ENCODE measurements at regions not wholly inside any gene's neighbourhood (a gene's known extent, or its start where the extent isn't known, plus 50 kb on each side); places are given as distances from the start of the nearest gene placed in this dataset.

GRCh38 chr2:23021311-23022120, 363.5 kb upstream of the KLHL29 start:
- TF ChIP-seq TAF1 (IDR thresholded peaks at IDR 0.05; ENCODE audit: borderline replicate concordance, insufficient read depth, low read length): no peak
- TF ChIP-seq FOXP2 (optimal IDR thresholded peaks at IDR 0.05; ENCODE audit: borderline replicate concordance, extremely low read depth, extremely low read length, insufficient read depth): no peak
- no peak for TF ChIP-seq POLR2AphosphoS5 (IDR thresholded peaks at IDR 0.05; ENCODE audit: low read depth, low read length)
- no peak for TF ChIP-seq REST (IDR thresholded peaks at IDR 0.05; ENCODE audit: insufficient read depth in 1 of 2, low read depth in 2 of 2, low read length in 2 of 2)
- TF ChIP-seq SIN3A (IDR thresholded peaks at IDR 0.05; ENCODE audit: borderline replicate concordance, insufficient read depth, low read length): no peak

- TF ChIP-seq REST (IDR thresholded peaks at IDR 0.05; ENCODE audit: insufficient read depth in 1 of 2, low read depth in 2 of 2, low read length in 2 of 2): no peak
- no peak for TF ChIP-seq FOXP2 (optimal IDR thresholded peaks at IDR 0.05; ENCODE audit: borderline replicate concordance, extremely low read depth, extremely low read length, insufficient read depth)
- no peak for TF ChIP-seq TAF1 (IDR thresholded peaks at IDR 0.05; ENCODE audit: borderline replicate concordance, insufficient read depth, low read length)
Observed at GRCh38 chr2:23023722-23024121, 361.3 kb upstream of the KLHL29 start.

- TF ChIP-seq FOXP2 (optimal IDR thresholded peaks at IDR 0.05; ENCODE audit: borderline replicate concordance, extremely low read depth, extremely low read length, insufficient read depth) (no peak), TAF1 (IDR thresholded peaks at IDR 0.05; ENCODE audit: borderline replicate concordance, insufficient read depth, low read length) (no peak), POLR2AphosphoS5 (IDR thresholded peaks at IDR 0.05; ENCODE audit: low read depth, low read length) (no peak), REST (IDR thresholded peaks at IDR 0.05; ENCODE audit: insufficient read depth in 1 of 2, low read depth in 2 of 2, low read length in 2 of 2) (no peak), SIN3A (IDR thresholded peaks at IDR 0.05; ENCODE audit: borderline replicate concordance, insufficient read depth, low read length) (no peak)
Observed at GRCh38 chr2:23026671-23027070, 358.3 kb upstream of the KLHL29 start.

- TF ChIP-seq TAF1 (IDR thresholded peaks at IDR 0.05; ENCODE audit: borderline replicate concordance, insufficient read depth, low read length) (no peak), POLR2AphosphoS5 (IDR thresholded peaks at IDR 0.05; ENCODE audit: low read depth, low read length) (no peak), SIN3A (IDR thresholded peaks at IDR 0.05; ENCODE audit: borderline replicate concordance, insufficient read depth, low read length) (no peak), FOXP2 (optimal IDR thresholded peaks at IDR 0.05; ENCODE audit: borderline replicate concordance, extremely low read depth, extremely low read length, insufficient read depth) (no peak), REST (IDR thresholded peaks at IDR 0.05; ENCODE audit: insufficient read depth in 1 of 2, low read depth in 2 of 2, low read length in 2 of 2) (no peak)
Observed at GRCh38 chr2:23027396-23027795, 357.6 kb upstream of the KLHL29 start.

All from PFSK-1 (cell line).